Kidney epithelial cell (primary cell): ENCODE measurements at regions not wholly inside any gene's neighbourhood (a gene's known extent, or its start where the extent isn't known, plus 50 kb on each side); places are given as distances from the start of the nearest gene placed in this dataset.
"Not testable (repeated sequence)": the region's sequence is repeated elsewhere in the genome, so short reads cannot be mapped to it uniquely, and the experiment has no call there.

Source experiments
- DNase-seq: peaks from one replicate; pipeline ENCODE4 v3.0.0-alpha.2; 2010; ENCODE audit warnings: low read depth
- H3K27me3 ChIP-seq: 2 replicates; pipeline ENCODE4 v1.6.0; 2011; ENCODE audit warnings: low read length; ENCODE audit not compliant: control insufficient read depth, insufficient read depth
- H3K36me3 ChIP-seq: 2 replicates; pipeline ENCODE4 v1.5.1; 2011; ENCODE audit warnings: low read length; ENCODE audit not compliant: control insufficient read depth, insufficient read depth
- H3K4me3 ChIP-seq: 2 replicates; pipeline ENCODE4 v1.5.1; 2011; ENCODE audit warnings: low read depth, mild to moderate bottlenecking, control low read depth, low read length
- CTCF ChIP-seq: IDR thresholded peaks from 2 replicates; pipeline ENCODE4 v1.5.1; 2011; ENCODE audit warnings: mild to moderate bottlenecking, moderate library complexity, low read length, control low read depth, inconsistent platforms; ENCODE audit not compliant: insufficient read depth, poor library complexity, severe bottlenecking

GRCh38 chr10:31134311-31134952 lies 102.8 kb upstream of the ZNF438 start:
- TF ChIP-seq CTCF, result no peak
- DNase-seq, result peak; percentile 76
- no peaks in the 10 kb centered on the region for H3K36me3 ChIP-seq
- no peaks in the 10 kb centered on the region for H3K27me3 ChIP-seq
- H3K4me3 ChIP-seq, result peak overlapping the region; percentile 18

- no peak for TF ChIP-seq CTCF
- no peak for DNase-seq
- Histone ChIP-seq H3K4me3 (no peak overlapping the region), H3K27me3 (no peaks in the 10 kb centered on the region), H3K36me3 (no peaks in the 10 kb centered on the region)
Measured at GRCh38 chr10:31135171-31135570, 103.5 kb upstream of the ZNF438 start.

- not testable (repeated sequence) for H3K4me3 ChIP-seq, DNase-seq, H3K27me3 ChIP-seq, H3K36me3 ChIP-seq
Measured at GRCh38 chr10:31135791-31136190, 104.1 kb upstream of the ZNF438 start.

- no peak for DNase-seq
Measured at GRCh38 chr10:31136386-31136785, 104.7 kb upstream of the ZNF438 start.

GRCh38 chr10:31136930-31137885 lies 105.5 kb upstream of the ZNF438 start:
- no peak for TF ChIP-seq CTCF
- H3K4me3 ChIP-seq, result no peak overlapping the region
- no peak for DNase-seq
- H3K36me3 ChIP-seq, result no peaks in the 10 kb centered on the region
- no peaks in the 10 kb centered on the region for H3K27me3 ChIP-seq

More at GRCh38 chr10:31136386-31136785, 104.7 kb upstream of the ZNF438 start:
- no peaks in the 10 kb centered on the region for H3K36me3 ChIP-seq
- TF ChIP-seq CTCF, result no peak
- H3K27me3 ChIP-seq, result no peaks in the 10 kb centered on the region
- no peak overlapping the region for H3K4me3 ChIP-seq

- no peak for DNase-seq
- TF ChIP-seq CTCF, result no peak
- Histone ChIP-seq H3K27me3 (no peaks in the 10 kb centered on the region), H3K4me3 (no peak overlapping the region), H3K36me3 (no peaks in the 10 kb centered on the region)
Measured at GRCh38 chr10:31138026-31138553, 106.4 kb upstream of the ZNF438 start.
